Erythroblast (primary cell): ENCODE measurements at regions not wholly inside any gene's neighbourhood (a gene's known extent, or its start where the extent isn't known, plus 50 kb on each side); places are given as distances from the start of the nearest gene placed in this dataset.
"Not testable (repeated sequence)": the region's sequence is repeated elsewhere in the genome, so short reads cannot be mapped to it uniquely, and the experiment has no call there.

Source experiments
- DNase-seq, 2 experiments: peaks; one replicate each; lab custom pipeline; 2025; lab: John Stamatoyannopoulos, UW
- GATA1 ChIP-seq: IDR thresholded peaks from 2 replicates; pipeline ENCODE4 v1.6.1; 2011; ENCODE audit warnings: low read depth, mild to moderate bottlenecking, control low read depth, low read length, moderate library complexity
- POLR2A ChIP-seq: IDR thresholded peaks from 2 replicates; pipeline ENCODE4 v1.6.1; 2011; ENCODE audit warnings: mild to moderate bottlenecking, low read length

- no peak for DNase-seq
- TF ChIP-seq POLR2A: no peak
- TF ChIP-seq GATA1: no peak
Measured at GRCh38 chr6:23630726-23631635, 495.0 kb upstream of the NRSN1 start.

GRCh38 chr6:23633996-23634395, 492.0 kb upstream of the NRSN1 start:
- DNase-seq: no peak
- TF ChIP-seq POLR2A (no peak), GATA1 (no peak)

GRCh38 chr6:23635150-23635549, 490.9 kb upstream of the NRSN1 start:
- no peak for DNase-seq
- no peak for TF ChIP-seq GATA1
- no peak for TF ChIP-seq POLR2A

- TF ChIP-seq GATA1: no peak
- no peak for TF ChIP-seq POLR2A
- DNase-seq: no peak
Measured at GRCh38 chr6:23637296-23637695, 488.7 kb upstream of the NRSN1 start.

GRCh38 chr6:23642849-23643248, 483.2 kb upstream of the NRSN1 start:
- no peak for DNase-seq
- TF ChIP-seq GATA1 (no peak), POLR2A (no peak)

- TF ChIP-seq GATA1 (no peak), POLR2A (no peak)
- no peak for DNase-seq
Measured at GRCh38 chr6:23647045-23647444, 479.0 kb upstream of the NRSN1 start.

- no peak for DNase-seq
- TF ChIP-seq GATA1: no peak
- no peak for TF ChIP-seq POLR2A
Measured at GRCh38 chr6:23650676-23651075, 475.3 kb upstream of the NRSN1 start.

- TF ChIP-seq POLR2A (no peak), GATA1 (no peak)
- no peak for DNase-seq
Measured at GRCh38 chr6:23654745-23655144, 471.3 kb upstream of the NRSN1 start.

GRCh38 chr6:23655525-23655924, 470.5 kb upstream of the NRSN1 start:
- TF ChIP-seq GATA1 (no peak), POLR2A (no peak)
- DNase-seq: no peak

- no peak for DNase-seq
- TF ChIP-seq GATA1: no peak
- TF ChIP-seq POLR2A: no peak
Measured at GRCh38 chr6:23656255-23657194, 469.5 kb upstream of the NRSN1 start.

GRCh38 chr6:23659125-23659524, 466.9 kb upstream of the NRSN1 start:
- DNase-seq: no peak
- TF ChIP-seq GATA1 (no peak), POLR2A (no peak)

- no peak for DNase-seq
- TF ChIP-seq POLR2A: no peak
Measured at GRCh38 chr6:23661549-23661948, 464.5 kb upstream of the NRSN1 start.

GRCh38 chr6:23663096-23663495, 462.9 kb upstream of the NRSN1 start:
- DNase-seq: no peak
- TF ChIP-seq GATA1 (no peak), POLR2A (no peak)

- DNase-seq: no peak
- TF ChIP-seq POLR2A (no peak), GATA1 (no peak)
Measured at GRCh38 chr6:23663652-23664051, 462.4 kb upstream of the NRSN1 start.

- DNase-seq: not testable (repeated sequence)
Measured at GRCh38 chr6:23665911-23666310, 460.1 kb upstream of the NRSN1 start.
